Activated CD4-positive, alpha-beta T cell treated with anti-CD3 and anti-CD28 coated beads, Interleukin-2, Interleukin-4, amounts not matched to agents 100 ng/mL and 50 ng/mL, durations not matched to agents 16 hours and 8 hours (primary cell): ENCODE measurements at regions not wholly inside any gene's neighbourhood (a gene's known extent, or its start where the extent isn't known, plus 50 kb on each side); places are given as distances from the start of the nearest gene placed in this dataset.
"Not testable (repeated sequence)": the region's sequence is repeated elsewhere in the genome, so short reads cannot be mapped to it uniquely, and the experiment has no call there.

Experiments
- DNase-seq: peaks from one replicate; pipeline ENCODE4 v3.0.0-alpha.2; 2020; ENCODE audit warnings: low spot score

GRCh38 chr2:58495806-58496205 is 254.7 kb upstream of the FANCL start:
- no peak for DNase-seq

DNA sequence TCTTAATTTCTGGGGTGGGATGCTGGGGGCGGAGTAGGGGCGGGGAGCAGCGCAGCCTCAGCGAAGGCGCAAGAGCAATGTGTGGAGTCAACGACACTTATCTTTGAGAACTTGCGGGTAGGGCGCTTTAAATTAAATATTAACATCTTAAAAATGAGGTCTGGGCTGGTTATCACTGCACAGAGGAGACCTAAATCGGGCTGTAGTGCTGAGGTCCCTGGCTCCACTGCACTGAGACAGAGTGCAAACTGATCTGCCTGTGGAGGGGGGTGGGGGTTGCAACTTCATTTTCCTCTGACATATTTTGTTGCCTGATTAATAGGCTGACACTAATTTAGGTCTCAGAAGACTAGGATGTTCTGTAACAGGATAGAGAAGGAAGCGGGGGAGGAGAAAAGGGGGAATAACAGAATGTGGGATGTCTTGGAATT is 253.0 kb upstream of the FANCL start:
- DNase-seq, result no peak

DNA sequence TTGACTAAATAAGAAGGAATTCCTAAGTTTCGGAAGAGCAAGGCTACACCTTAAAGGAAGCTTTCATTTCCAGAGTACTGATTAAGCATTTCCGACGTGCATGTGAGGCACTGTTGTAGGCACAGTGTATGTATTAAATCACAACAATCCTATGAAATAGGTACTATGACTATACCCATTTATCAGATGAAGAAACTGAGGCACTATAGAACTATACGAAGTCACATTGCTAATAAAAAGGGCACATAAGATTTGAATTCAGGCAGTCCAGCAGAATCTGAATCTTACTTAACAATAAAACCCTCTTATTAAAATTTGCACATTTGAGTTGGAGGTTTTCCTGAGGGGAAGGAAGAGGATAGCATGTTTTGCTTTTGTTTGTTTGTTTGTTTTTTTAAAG is 243.5 kb upstream of the FANCL start:
- no peak for DNase-seq

GRCh38 chr2:58484221-58484620 is 243.1 kb upstream of the FANCL start:
- DNase-seq, result no peak

DNA sequence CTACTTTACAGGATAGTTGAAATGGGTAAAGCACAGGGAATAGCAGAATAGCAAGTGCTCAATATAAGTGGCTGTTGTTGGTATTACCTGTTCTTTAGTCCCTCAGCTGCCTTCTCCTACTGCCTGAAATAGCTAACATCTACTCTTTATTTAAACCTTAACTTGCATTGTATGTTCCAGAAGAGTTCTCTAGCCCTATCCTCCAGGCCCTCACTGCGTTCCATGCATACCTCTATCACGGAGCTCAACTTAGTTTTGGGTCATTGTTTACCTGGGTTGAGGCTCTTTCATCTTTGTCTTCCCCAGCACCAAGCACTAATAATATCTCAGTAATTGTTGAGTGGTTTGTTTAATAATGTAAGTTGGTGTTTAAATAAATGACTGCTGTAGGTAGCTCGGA is 242.2 kb upstream of the FANCL start:
- DNase-seq, result no peak

DNA sequence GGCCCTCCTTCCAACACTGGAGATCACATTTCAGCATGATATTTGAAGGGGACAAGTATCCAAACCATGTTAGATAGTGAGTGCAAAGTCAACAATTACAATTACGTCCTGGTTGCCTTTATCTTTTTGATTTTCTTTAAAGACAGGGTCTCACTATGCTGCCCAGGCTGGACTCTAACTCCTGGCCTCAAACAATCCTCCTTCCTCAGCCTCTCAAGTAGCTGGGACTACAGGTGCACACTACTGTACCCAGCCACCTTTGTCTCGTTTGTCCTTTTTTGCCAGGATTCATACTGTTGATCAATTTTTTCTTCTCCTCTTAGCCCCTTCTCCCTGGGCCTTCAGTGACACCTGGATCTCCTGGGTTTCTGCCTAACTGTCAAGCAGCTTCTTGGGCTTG is 240.5 kb upstream of the FANCL start:
- no peak for DNase-seq

DNA sequence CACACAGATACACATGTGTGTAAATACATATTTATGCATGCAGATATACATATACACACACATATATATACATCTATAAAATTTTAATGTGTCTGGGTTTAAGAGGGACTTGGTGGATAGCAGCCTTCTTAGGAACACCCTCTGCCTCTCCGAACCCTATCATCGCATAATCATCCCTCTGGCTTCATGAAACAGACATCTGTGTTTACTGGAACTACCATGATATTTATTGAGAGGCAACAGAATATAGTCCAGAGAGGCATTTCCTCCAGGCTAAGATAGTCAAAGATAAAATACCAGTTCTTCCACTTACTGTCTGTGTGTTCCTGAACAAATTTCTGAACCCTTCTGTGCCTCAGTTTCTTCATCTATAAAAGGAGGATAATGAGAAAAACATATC is 239.0 kb upstream of the FANCL start:
- DNase-seq, result no peak

- no peak for DNase-seq
Observed at GRCh38 chr2:58479535-58480140, 238.5 kb upstream of the FANCL start.

- no peak for DNase-seq
Observed at GRCh38 chr2:58476556-58476955, 235.4 kb upstream of the FANCL start.

- DNase-seq, result no peak
Observed at GRCh38 chr2:58475756-58476155, 234.6 kb upstream of the FANCL start.

DNA sequence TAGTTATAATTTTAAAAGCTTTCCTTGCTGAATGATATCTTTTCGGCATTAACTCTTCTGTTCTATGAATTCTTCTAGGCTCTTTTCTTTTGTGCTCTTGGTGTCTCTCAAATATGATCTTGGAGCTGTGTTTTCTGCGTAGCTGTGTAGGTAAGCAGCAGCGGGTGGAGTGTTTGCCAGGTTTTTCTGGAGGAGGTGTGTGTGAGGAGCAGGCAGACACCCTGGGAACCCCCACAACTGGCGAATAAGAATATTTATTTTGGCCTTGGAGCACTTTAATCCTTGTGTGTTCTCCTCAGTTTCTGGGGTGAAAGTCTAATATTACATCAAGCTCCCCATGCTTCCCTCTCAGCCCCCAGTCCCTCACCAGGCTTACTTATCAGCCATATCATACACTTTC is 232.0 kb upstream of the FANCL start:
- DNase-seq, result no peak

DNA sequence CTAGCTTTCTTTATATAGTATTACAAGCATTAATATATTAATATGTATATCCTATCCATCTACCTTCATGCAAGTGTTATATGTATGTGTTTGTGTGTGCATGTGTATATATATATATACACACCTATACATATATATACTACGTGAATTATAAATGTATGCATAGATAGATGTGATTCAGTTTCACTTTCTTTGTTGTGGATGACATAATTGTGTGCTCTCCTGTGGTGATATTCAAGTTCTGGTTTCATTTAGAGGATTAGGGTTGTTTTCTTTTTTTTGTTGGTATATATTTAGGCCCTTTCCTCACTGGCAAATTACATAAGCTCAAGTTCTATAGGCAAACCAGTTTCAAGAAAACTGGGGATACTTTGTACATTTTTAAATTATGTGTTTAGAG is 225.7 kb upstream of the FANCL start:
- no peak for DNase-seq

DNA sequence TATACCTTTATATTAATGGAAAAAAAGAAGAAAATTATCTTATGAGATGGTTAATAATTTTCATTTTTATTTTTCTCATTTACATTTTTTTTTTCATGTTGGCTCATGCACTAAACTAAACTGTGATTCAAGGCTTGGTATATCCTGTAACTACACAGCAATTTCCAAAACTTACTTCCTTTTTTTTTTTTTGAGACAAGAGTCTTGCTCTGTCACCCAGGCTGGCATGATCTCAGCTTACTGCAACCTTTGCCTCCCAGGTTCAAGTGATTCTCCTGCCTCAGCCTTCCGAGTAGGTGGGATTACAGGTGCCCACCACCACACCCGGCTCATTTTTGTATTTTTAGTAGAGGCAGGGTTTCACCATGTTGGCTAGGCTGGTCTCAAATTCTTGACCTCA is 224.9 kb upstream of the FANCL start:
- not testable (repeated sequence) for DNase-seq

- no peak for DNase-seq
Observed at GRCh38 chr2:58460670-58461069, 219.5 kb upstream of the FANCL start.

GRCh38 chr2:58449286-58450010 is 208.3 kb upstream of the FANCL start:
- no peak for DNase-seq

DNA sequence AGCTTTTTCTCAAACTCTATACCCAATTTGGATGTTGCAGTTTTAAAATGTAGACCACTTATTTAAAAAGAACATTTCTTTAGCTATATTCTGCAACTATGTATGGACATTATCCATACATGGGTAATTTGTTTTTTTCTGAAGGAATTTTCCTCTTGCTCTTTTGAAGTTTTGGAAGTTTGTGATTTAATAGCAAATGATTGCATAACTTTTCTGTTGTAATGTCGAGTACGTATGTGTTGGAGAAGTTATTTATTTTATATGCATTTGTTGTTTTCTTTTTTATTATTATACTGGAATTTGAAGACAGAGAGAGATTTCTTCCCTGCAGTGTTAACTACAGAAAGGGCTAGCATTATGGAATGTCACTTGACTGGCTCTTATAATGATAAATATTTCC is 207.7 kb upstream of the FANCL start:
- DNase-seq, result no peak

- DNase-seq, result peak; percentile 31
Observed at GRCh38 chr2:58448065-58448507, 207.0 kb upstream of the FANCL start.

- DNase-seq, result no peak
Observed at GRCh38 chr2:58447586-58447985, 206.5 kb upstream of the FANCL start.

DNA sequence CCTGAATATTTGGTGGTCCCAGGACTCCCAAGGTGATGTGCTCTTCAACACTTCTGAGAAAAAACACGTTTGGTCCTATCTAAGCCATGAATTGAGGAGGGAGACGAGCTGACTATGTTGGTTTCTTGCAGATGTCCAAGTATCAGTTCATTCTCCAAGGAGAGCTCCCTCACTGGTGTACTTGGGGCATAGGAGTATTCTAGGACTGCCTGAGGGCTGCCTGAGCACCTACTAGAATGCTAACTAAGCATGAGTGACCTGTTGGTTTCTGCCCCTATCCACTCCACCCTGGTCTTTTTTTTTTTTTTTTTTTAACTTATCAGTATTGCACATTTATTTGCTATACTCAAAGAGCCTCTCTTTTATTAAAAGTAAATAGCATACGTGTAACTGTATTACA is 200.5 kb upstream of the FANCL start:
- no peak for DNase-seq

GRCh38 chr2:58436872-58437271 is 195.7 kb upstream of the FANCL start:
- DNase-seq, result no peak

DNA sequence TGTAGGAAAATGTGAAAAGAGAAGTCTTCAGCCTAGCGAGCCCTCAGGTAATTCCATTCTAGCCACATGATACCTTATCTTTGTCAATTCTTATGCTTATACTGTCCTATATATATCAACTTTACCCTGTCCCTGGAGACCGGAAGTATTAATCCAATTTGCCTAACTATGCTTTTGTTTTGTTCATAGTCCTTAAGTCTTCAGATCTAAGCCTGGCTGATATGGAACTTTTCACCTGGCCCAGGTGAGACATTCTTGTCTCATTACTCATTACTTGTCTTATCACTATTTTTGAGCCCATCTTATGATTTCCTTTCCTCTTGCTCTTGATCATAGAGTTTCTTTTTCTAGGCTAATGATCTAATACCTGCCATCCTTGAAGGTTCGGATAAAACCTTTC is 194.1 kb upstream of the FANCL start:
- DNase-seq, result no peak

DNA sequence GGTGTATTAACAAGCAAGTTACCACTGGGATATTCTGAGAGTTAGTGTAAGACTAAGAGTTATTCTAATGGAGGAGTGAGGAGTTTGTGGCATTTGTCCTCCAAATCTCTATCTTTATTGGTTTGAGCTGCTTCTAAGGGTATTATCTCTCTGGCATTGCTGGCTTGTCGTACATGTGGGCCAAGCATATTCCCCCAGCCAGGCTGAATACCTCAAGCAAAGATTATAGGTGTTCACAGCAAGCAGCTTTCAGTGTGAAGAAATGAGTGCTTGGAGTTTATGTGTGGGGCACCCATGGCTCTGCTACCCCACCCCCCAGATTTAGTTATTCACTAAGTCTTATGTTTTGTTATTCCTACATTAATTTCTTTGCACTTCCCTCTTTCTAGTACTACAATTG is 193.6 kb upstream of the FANCL start:
- DNase-seq, result no peak

GRCh38 chr2:58432491-58433170 is 191.5 kb upstream of the FANCL start:
- DNase-seq, result no peak
